GM18505 (cell line): ENCODE measurements at regions not wholly inside any gene's neighbourhood (a gene's known extent, or its start where the extent isn't known, plus 50 kb on each side); places are given as distances from the start of the nearest gene placed in this dataset.
"Not testable (repeated sequence)": the region's sequence is repeated elsewhere in the genome, so short reads cannot be mapped to it uniquely, and the experiment has no call there.

Experiments used
- ATAC-seq: cut with Tn5 transposase; IDR thresholded peaks from one replicate; pipeline ENCODE4 v1.9.1; 2021; ENCODE audit not compliant: unreplicated experiment
- POLR2A ChIP-seq: IDR thresholded peaks from 4 replicates; pipeline ENCODE4 v1.6.1; 2011; ENCODE audit warnings: borderline replicate concordance; ENCODE audit not compliant: insufficient read depth, insufficient read length; ENCODE audit errors: extremely low read depth

- no peak for TF ChIP-seq POLR2A
- ATAC-seq, result no peak
Observed at GRCh38 chr1:55768327-55768952, 553.3 kb upstream of the USP24 start.

- TF ChIP-seq POLR2A, result no peak
Observed at GRCh38 chr1:55767171-55767570, 552.0 kb upstream of the USP24 start.

GRCh38 chr1:55765505-55765904, 550.3 kb upstream of the USP24 start:
- not testable (repeated sequence) for ATAC-seq

More at GRCh38 chr1:55767171-55767570, 552.0 kb upstream of the USP24 start:
- no peak for ATAC-seq

GRCh38 chr1:55751776-55752175, 536.6 kb upstream of the USP24 start:
- ATAC-seq, result no peak
- TF ChIP-seq POLR2A, result no peak

GRCh38 chr1:55750628-55750995, 535.4 kb upstream of the USP24 start:
- TF ChIP-seq POLR2A, result no peak
- ATAC-seq, result no peak

- no peak for TF ChIP-seq POLR2A
- no peak for ATAC-seq
Observed at GRCh38 chr1:55749975-55750627, 534.9 kb upstream of the USP24 start.

GRCh38 chr1:55747408-55747841, 532.3 kb upstream of the USP24 start:
- no peak for TF ChIP-seq POLR2A
- ATAC-seq, result no peak

GRCh38 chr1:55746710-55747109, 531.5 kb upstream of the USP24 start:
- ATAC-seq, result no peak
- TF ChIP-seq POLR2A, result no peak

- no peak for TF ChIP-seq POLR2A
- ATAC-seq, result no peak
Observed at GRCh38 chr1:55741516-55741915, 526.4 kb upstream of the USP24 start.

GRCh38 chr1:55735106-55735505, 519.9 kb upstream of the USP24 start:
- ATAC-seq, result no peak
- no peak for TF ChIP-seq POLR2A

GRCh38 chr1:55726994-55727393, 511.8 kb upstream of the USP24 start:
- no peak for ATAC-seq
- no peak for TF ChIP-seq POLR2A

GRCh38 chr1:55725378-55725777, 510.2 kb upstream of the USP24 start:
- no peak for ATAC-seq
- no peak for TF ChIP-seq POLR2A

GRCh38 chr1:55724551-55725325, 509.6 kb upstream of the USP24 start:
- ATAC-seq, result no peak

GRCh38 chr1:55723001-55723400, 507.8 kb upstream of the USP24 start:
- ATAC-seq, result no peak
- no peak for TF ChIP-seq POLR2A

More at GRCh38 chr1:55724551-55725325, 509.6 kb upstream of the USP24 start:
- TF ChIP-seq POLR2A, result no peak
